ENCODE measurements at regions not wholly inside any gene's neighbourhood (a gene's known extent, or its start where the extent isn't known, plus 50 kb on each side); places are given as distances from the start of the nearest gene placed in this dataset.

- no peak for TF ChIP-seq CTCF (IDR thresholded peaks at IDR 0.05)
- no peak for TF ChIP-seq POLR2A (IDR thresholded peaks at IDR 0.05)
Observed at GRCh38 chr3:94714194-94714593, 651.3 kb downstream of the NSUN3 start.
